ENCODE measurements at regions not wholly inside any gene's neighbourhood (a gene's known extent, or its start where the extent isn't known, plus 50 kb on each side); places are given as distances from the start of the nearest gene placed in this dataset.

DNA sequence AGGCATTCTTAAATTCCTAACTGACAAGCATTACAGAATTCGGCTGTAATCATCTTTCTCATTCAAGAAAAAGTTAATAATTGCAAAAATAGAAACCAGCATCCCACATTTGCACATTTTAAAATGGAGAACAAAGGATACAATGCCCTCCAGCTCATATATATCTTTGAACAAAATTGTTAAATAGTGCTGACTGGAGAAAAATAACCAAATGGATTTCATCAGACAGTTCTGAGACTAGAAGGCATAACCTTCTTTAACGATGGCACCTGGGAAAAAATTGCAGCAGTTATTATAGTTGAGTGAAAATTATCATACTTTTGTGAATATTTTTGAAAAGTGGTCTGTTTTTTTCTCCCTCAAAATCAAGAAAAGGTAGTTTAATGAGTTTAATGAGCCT is 138.9 kb upstream of the CDH19 start:
- no peak overlapping the region for H3K9ac ChIP-seq (ENCODE audit: insufficient read depth, low read length, poor library complexity, severe bottlenecking)
- no peaks in the 10 kb centered on the region for H3K4me1 Mint-ChIP-seq
- no peak for DNase-seq
- H3K4me2 ChIP-seq (replicated peaks; ENCODE audit: extremely low read depth, low read length, poor library complexity, severe bottlenecking): no peak overlapping the region
- H3K27me3 ChIP-seq (ENCODE audit: control insufficient read depth in 2 of 2, insufficient read depth in 2 of 2, low read length in 2 of 2): no peaks in the 10 kb centered on the region
- intact Hi-C loops (cut with micrococcal nuclease): no loop called here
- TF ChIP-seq, protein P1, sequence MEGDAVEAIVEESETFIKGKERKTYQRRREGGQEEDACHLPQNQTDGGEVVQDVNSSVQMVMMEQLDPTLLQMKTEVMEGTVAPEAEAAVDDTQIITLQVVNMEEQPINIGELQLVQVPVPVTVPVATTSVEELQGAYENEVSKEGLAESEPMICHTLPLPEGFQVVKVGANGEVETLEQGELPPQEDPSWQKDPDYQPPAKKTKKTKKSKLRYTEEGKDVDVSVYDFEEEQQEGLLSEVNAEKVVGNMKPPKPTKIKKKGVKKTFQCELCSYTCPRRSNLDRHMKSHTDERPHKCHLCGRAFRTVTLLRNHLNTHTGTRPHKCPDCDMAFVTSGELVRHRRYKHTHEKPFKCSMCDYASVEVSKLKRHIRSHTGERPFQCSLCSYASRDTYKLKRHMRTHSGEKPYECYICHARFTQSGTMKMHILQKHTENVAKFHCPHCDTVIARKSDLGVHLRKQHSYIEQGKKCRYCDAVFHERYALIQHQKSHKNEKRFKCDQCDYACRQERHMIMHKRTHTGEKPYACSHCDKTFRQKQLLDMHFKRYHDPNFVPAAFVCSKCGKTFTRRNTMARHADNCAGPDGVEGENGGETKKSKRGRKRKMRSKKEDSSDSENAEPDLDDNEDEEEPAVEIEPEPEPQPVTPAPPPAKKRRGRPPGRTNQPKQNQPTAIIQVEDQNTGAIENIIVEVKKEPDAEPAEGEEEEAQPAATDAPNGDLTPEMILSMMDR (IDR thresholded peaks at IDR 0.05): no peak
- no peaks in the 10 kb centered on the region for H3K79me2 ChIP-seq (ENCODE audit: insufficient read depth, low read length)
- H3K9me3 Mint-ChIP-seq: peaks cover 0 to 3% (median under 1%) of the 10 kb centered on the region in 7 donors
- peaks cover 0 to 5% (median 2%) of the 10 kb centered on the region in 3 donors for H3K27me3 Mint-ChIP-seq (ENCODE audit: low read depth in 3 of 3)
- H3K27ac Mint-ChIP-seq: no peak overlapping the region
- peaks cover 0 to 2% of the 10 kb centered on the region in 2 donors for H3K9me3 ChIP-seq (replicated peaks in 1 of 2; ENCODE audit: control insufficient read depth in 1 of 2, insufficient read depth in 1 of 2, low read length in 2 of 2)
- H4K20me1 ChIP-seq (ENCODE audit: insufficient read depth, low read length): no peaks in the 10 kb centered on the region
- no peak overlapping the region for H3K4me3 ChIP-seq (replicated peaks in 1 of 3; ENCODE audit: low read depth in 2 of 3, low read length in 3 of 3)
- no peaks in the 10 kb centered on the region for H3K36me3 ChIP-seq (replicated peaks in 1 of 2; ENCODE audit: control insufficient read depth in 1 of 2, insufficient read depth in 2 of 2, low read length in 2 of 2)
- no peaks in the 10 kb centered on the region for H3K4me1 ChIP-seq (ENCODE audit: control insufficient read depth in 1 of 2, insufficient read depth in 2 of 2, low read length in 2 of 2)
- 100% methylated on average over 1 of the region's 2 CpGs for WGBS (ENCODE audit: insufficient coverage)
- H3K4me3 Mint-ChIP-seq: no peak overlapping the region
- H3K27ac ChIP-seq (ENCODE audit: low read depth in 1 of 2, low read length in 2 of 2): no peak overlapping the region
- no peak overlapping the region for H2AFZ ChIP-seq (ENCODE audit: insufficient read depth, low read depth, low read length, poor library complexity, severe bottlenecking)
- H3K36me3 Mint-ChIP-seq: no peaks in the 10 kb centered on the region

DNA sequence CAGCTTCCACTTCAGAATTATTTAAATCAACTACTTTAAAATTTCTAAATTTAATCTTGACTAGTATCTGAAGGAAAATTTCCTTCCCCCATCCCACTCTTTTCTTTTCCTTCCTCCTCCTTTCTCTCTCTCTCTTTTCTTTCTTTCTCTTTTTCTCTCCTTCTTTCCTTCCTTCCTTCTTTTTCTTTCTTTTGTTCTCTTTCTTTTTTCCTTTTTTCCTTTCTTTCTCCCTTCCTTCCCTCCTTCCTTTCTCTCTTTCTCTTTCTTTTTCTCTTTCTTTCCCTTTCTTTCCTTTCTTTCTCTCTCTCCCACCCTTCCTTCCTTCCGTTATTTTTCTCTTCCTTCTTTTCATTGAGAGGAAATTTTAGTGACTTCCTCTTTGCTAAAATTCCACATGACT is 132.0 kb upstream of the CDH19 start:
- no peaks in the 10 kb centered on the region for H3K4me1 ChIP-seq (ENCODE audit: control insufficient read depth in 1 of 2, insufficient read depth in 2 of 2, low read length in 2 of 2)
- DNase-seq: no peak
- TF ChIP-seq, protein P1 (IDR thresholded peaks at IDR 0.05): no peak
- H3K4me3 Mint-ChIP-seq: no peak overlapping the region
- WGBS (ENCODE audit: insufficient coverage): no CpG with 5 or more reads among the region's 1 CpG
- no peak overlapping the region for H3K27ac Mint-ChIP-seq
- no peak overlapping the region for H3K27ac ChIP-seq (ENCODE audit: low read depth in 1 of 2, low read length in 2 of 2)
- no peak overlapping the region for H3K4me2 ChIP-seq (replicated peaks; ENCODE audit: extremely low read depth, low read length, poor library complexity, severe bottlenecking)
- H2AFZ ChIP-seq (ENCODE audit: insufficient read depth, low read depth, low read length, poor library complexity, severe bottlenecking): no peak overlapping the region
- H3K27me3 Mint-ChIP-seq (ENCODE audit: low read depth in 3 of 3): peaks cover 3 to 4% (median 3%) of the 10 kb centered on the region in 3 donors
- no peak overlapping the region for H3K4me3 ChIP-seq (replicated peaks in 1 of 3; ENCODE audit: low read depth in 2 of 3, low read length in 3 of 3)
- peaks cover 0 to 6% of the 10 kb centered on the region in 2 donors for H3K9me3 ChIP-seq (replicated peaks in 1 of 2; ENCODE audit: control insufficient read depth in 1 of 2, insufficient read depth in 1 of 2, low read length in 2 of 2)
- no peaks in the 10 kb centered on the region for H3K79me2 ChIP-seq (ENCODE audit: insufficient read depth, low read length)
- intact Hi-C loops (cut with micrococcal nuclease): no loop called here
- no peaks in the 10 kb centered on the region for H3K36me3 ChIP-seq (replicated peaks in 1 of 2; ENCODE audit: control insufficient read depth in 1 of 2, insufficient read depth in 2 of 2, low read length in 2 of 2)
- H3K9ac ChIP-seq (ENCODE audit: insufficient read depth, low read length, poor library complexity, severe bottlenecking): no peak overlapping the region
- H4K20me1 ChIP-seq (ENCODE audit: insufficient read depth, low read length): no peaks in the 10 kb centered on the region
- H3K36me3 Mint-ChIP-seq: no peaks in the 10 kb centered on the region
- no peaks in the 10 kb centered on the region for H3K27me3 ChIP-seq (ENCODE audit: control insufficient read depth in 2 of 2, insufficient read depth in 2 of 2, low read length in 2 of 2)
- peaks cover 5 to 15% (median 8%) of the 10 kb centered on the region in 7 donors for H3K9me3 Mint-ChIP-seq
- H3K4me1 Mint-ChIP-seq: no peaks in the 10 kb centered on the region
